ENCODE measurements at regions not wholly inside any gene's neighbourhood (a gene's known extent, or its start where the extent isn't known, plus 50 kb on each side); places are given as distances from the start of the nearest gene placed in this dataset.

DNA sequence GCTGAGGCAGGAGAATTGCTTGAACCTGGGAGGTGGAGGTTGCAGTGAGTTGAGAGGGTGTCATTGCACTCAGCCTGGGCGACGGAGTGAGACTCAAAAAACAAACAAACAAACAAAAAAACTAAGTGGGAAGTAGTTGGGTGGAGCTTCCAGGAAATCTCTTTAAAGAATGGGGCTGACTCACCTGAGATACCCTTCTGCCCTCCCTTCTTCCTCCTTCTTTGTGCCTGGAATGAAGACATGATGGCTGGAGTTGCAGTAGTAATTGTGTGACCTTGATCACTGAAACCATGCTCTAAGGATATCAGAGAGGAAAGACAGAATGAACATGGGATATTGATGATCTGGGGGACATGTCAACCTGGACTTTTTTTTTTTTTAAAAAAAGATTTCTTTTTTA is 87.6 kb upstream of the MED13L start:
- Histone ChIP-seq H3K36me3 (replicated peaks; ENCODE audit: insufficient read depth, low read depth) (no peaks in the 10 kb centered on the region), H3K9me2 (replicated peaks; ENCODE audit: insufficient read depth) (no peaks in the 10 kb centered on the region), H3K27me3 (no peaks in the 10 kb centered on the region), H3K4me3 (no peak overlapping the region), H3K79me2 (no peaks in the 10 kb centered on the region), H3K4me2 (no peak overlapping the region), H3K9me3 (ENCODE audit: low read depth) (no peaks in the 10 kb centered on the region), H2AFZ (no peak overlapping the region), H3K4me1 (ENCODE audit: insufficient read depth) (peaks cover 5% of the 10 kb centered on the region), H4K20me1 (ENCODE audit: insufficient read depth, poor library complexity, severe bottlenecking) (no peaks in the 10 kb centered on the region), H3K27ac (peak overlapping the region; percentile 48)
- TF ChIP-seq EZH2phosphoT487 (IDR thresholded peaks at IDR 0.05; ENCODE audit: low read depth, severe bottlenecking, unreplicated experiment) (no peak), EZH2 (IDR thresholded peaks at IDR 0.05; ENCODE audit: borderline replicate concordance) (no peak)
- TF ChIP-seq, protein P1, sequence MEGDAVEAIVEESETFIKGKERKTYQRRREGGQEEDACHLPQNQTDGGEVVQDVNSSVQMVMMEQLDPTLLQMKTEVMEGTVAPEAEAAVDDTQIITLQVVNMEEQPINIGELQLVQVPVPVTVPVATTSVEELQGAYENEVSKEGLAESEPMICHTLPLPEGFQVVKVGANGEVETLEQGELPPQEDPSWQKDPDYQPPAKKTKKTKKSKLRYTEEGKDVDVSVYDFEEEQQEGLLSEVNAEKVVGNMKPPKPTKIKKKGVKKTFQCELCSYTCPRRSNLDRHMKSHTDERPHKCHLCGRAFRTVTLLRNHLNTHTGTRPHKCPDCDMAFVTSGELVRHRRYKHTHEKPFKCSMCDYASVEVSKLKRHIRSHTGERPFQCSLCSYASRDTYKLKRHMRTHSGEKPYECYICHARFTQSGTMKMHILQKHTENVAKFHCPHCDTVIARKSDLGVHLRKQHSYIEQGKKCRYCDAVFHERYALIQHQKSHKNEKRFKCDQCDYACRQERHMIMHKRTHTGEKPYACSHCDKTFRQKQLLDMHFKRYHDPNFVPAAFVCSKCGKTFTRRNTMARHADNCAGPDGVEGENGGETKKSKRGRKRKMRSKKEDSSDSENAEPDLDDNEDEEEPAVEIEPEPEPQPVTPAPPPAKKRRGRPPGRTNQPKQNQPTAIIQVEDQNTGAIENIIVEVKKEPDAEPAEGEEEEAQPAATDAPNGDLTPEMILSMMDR (IDR thresholded peaks at IDR 0.05; ENCODE audit: poor library complexity), result no peak
- DNase-seq (ENCODE audit: low spot score), result no peak
- WGBS (ENCODE audit: low lambda C conversion rate, missing lambda C conversion rate), result 81% methylated on average over 2 of the region's 2 CpGs

DNA sequence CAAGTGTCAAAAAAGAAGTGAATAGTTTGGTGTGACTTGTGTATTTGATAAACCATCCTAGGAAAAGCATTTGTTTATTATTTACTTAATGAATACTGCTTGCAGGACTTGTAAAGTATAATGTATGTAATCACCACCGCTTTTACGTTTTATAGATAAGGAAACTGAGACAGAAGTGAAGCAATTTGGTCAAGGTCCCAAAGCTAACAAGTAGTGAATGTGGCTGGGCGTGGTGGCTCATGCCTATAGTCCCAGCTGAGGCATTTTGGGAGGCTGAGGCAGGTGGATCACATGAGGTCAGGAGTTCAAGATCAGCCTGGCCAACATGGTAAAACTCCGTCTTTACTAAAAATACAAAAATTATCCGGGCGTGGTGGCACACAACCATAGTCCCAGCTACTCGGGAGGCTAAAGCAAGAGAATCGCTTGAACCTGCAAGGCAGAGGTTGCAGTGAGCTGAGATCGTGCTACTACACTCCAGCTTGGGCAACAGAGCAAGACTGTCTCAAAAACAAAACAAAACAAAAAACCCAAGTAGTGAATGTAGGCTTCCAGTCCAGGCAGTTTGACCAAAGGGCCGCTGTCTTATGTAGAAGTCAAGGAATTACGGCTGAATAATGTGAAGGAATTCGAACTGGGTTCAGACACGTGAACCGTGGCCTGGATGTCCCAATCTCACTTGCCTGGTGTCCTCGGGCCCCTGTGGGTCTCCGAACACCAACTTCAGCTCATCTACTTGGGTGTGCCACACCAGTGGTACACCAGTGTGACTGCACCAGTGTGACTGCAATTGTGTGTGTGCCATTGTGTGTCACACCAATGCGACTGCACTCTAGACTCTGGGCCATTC is 88.3 kb upstream of the MED13L start:
- TF ChIP-seq EZH2 (IDR thresholded peaks at IDR 0.05; ENCODE audit: borderline replicate concordance), result no peak
- TF ChIP-seq, protein P1 (IDR thresholded peaks at IDR 0.05; ENCODE audit: poor library complexity), result no peak
- TF ChIP-seq EZH2phosphoT487 (IDR thresholded peaks at IDR 0.05; ENCODE audit: low read depth, severe bottlenecking, unreplicated experiment), result no peak
- Histone ChIP-seq H3K4me1 (ENCODE audit: insufficient read depth) (peaks cover 5% of the 10 kb centered on the region), H3K9me3 (ENCODE audit: low read depth) (no peaks in the 10 kb centered on the region), H4K20me1 (ENCODE audit: insufficient read depth, poor library complexity, severe bottlenecking) (no peaks in the 10 kb centered on the region), H3K27me3 (no peaks in the 10 kb centered on the region), H3K27ac (peak overlapping the region; percentile 0), H2AFZ (no peak overlapping the region), H3K79me2 (no peaks in the 10 kb centered on the region), H3K36me3 (replicated peaks; ENCODE audit: insufficient read depth, low read depth) (no peaks in the 10 kb centered on the region), H3K9me2 (replicated peaks; ENCODE audit: insufficient read depth) (no peaks in the 10 kb centered on the region), H3K4me3 (no peak overlapping the region), H3K4me2 (no peak overlapping the region)
- no peak for DNase-seq (ENCODE audit: low spot score)
- WGBS (ENCODE audit: low lambda C conversion rate, missing lambda C conversion rate), result 85% methylated on average over 17 of the region's 17 CpGs

DNA sequence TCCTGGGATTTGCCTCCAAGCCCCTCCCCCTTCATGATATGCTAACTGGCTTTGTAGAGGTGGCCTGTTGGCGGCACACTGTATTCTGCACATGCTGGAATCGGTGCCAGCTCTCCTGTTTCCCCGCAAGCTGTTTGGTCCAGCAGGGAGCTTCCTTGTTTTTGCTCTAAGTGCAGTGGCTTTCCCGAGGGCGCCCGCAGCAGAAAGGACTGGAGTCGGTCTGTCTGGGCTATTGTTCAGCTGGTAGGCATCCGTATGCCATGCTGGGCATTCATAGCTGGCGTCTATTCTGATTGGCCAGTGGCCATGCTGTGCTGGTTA is 88.9 kb upstream of the MED13L start:
- no peak overlapping the region for H3K27ac ChIP-seq
- WGBS (ENCODE audit: low lambda C conversion rate, missing lambda C conversion rate), result 83% methylated on average over 9 of the region's 9 CpGs
- H3K79me2 ChIP-seq, result no peaks in the 10 kb centered on the region
- H3K9me2 ChIP-seq (replicated peaks; ENCODE audit: insufficient read depth), result no peaks in the 10 kb centered on the region
- no peaks in the 10 kb centered on the region for H3K9me3 ChIP-seq (ENCODE audit: low read depth)
- TF ChIP-seq, protein P1 (IDR thresholded peaks at IDR 0.05; ENCODE audit: poor library complexity), result no peak
- TF ChIP-seq EZH2 (IDR thresholded peaks at IDR 0.05; ENCODE audit: borderline replicate concordance), result no peak
- no peak for TF ChIP-seq EZH2phosphoT487 (IDR thresholded peaks at IDR 0.05; ENCODE audit: low read depth, severe bottlenecking, unreplicated experiment)
- no peak overlapping the region for H3K4me3 ChIP-seq
- no peaks in the 10 kb centered on the region for H3K27me3 ChIP-seq
- H2AFZ ChIP-seq, result no peak overlapping the region
- no peaks in the 10 kb centered on the region for H4K20me1 ChIP-seq (ENCODE audit: insufficient read depth, poor library complexity, severe bottlenecking)
- peaks cover 5% of the 10 kb centered on the region for H3K4me1 ChIP-seq (ENCODE audit: insufficient read depth)
- no peaks in the 10 kb centered on the region for H3K36me3 ChIP-seq (replicated peaks; ENCODE audit: insufficient read depth, low read depth)
- no peak overlapping the region for H3K4me2 ChIP-seq
- DNase-seq (ENCODE audit: low spot score), result no peak

Data from hepatocyte (in vitro differentiated cells).